MM.1S (cell line): ENCODE measurements at regions not wholly inside any gene's neighbourhood (a gene's known extent, or its start where the extent isn't known, plus 50 kb on each side); places are given as distances from the start of the nearest gene placed in this dataset.
A peak's percentile ranks its signal among the peaks of the same experiment; 100 is the strongest.

Source experiments
- DNase-seq: peaks from one replicate; pipeline ENCODE4 v3.0.0-alpha.2; 2015
- H2AFZ ChIP-seq: fragments of 300-600 bp; sonication (generic); 2 replicates; pipeline ENCODE4 v1.6.0; 2016; ENCODE audit warnings: antibody characterized with exemption, low read length
- H3F3A ChIP-seq: fragments of 300-600 bp; sonication (generic); 2 replicates; pipeline ENCODE4 v1.6.1; 2016; ENCODE audit warnings: mild to moderate bottlenecking, antibody characterized with exemption, low read length, moderate library complexity, mixed read lengths; ENCODE audit not compliant: insufficient read depth
- H3K27ac ChIP-seq: fragments of 300-600 bp; sonication (generic); 2 replicates; pipeline ENCODE4 v1.5.1; 2016; ENCODE audit warnings: mild to moderate bottlenecking, low read length
- H3K27me3 ChIP-seq: fragments of 300-600 bp; sonication (generic); replicated peaks from 2 replicates; pipeline ENCODE4 v1.6.0; 2016; ENCODE audit warnings: low read length; ENCODE audit not compliant: insufficient read depth
- H3K36me3 ChIP-seq: fragments of 300-600 bp; sonication (generic); replicated peaks from 2 replicates; pipeline ENCODE4 v1.6.1; 2016; ENCODE audit warnings: mild to moderate bottlenecking, low read length, mixed read lengths; ENCODE audit not compliant: insufficient read depth
- H3K4me1 ChIP-seq: fragments of 300-600 bp; sonication (generic); 2 replicates; pipeline ENCODE4 v1.6.1; 2016; ENCODE audit warnings: low read length, mixed read lengths
- H3K4me2 ChIP-seq: fragments of 300-600 bp; sonication (generic); 2 replicates; pipeline ENCODE4 v1.6.0; 2016; ENCODE audit warnings: low read depth, low read length
- H3K4me3 ChIP-seq: fragments of 300-600 bp; sonication (generic); 2 replicates; pipeline ENCODE4 v1.5.1; 2016; ENCODE audit warnings: low read length, mixed read lengths
- H3K79me2 ChIP-seq: fragments of 300-600 bp; sonication (generic); 2 replicates; pipeline ENCODE4 v1.6.1; 2016; ENCODE audit warnings: mixed run types, low read length, mixed read lengths
- H3K9ac ChIP-seq: fragments of 300-600 bp; sonication (generic); 2 replicates; pipeline ENCODE4 v1.6.1; 2016; ENCODE audit warnings: low read length, mixed read lengths
- H3K9me2 ChIP-seq: fragments of 300-600 bp; sonication (generic); replicated peaks from 2 replicates; pipeline ENCODE4 v1.6.1; 2016; ENCODE audit warnings: mild to moderate bottlenecking, low read length, mixed read lengths; ENCODE audit not compliant: insufficient read depth
- H3K9me3 ChIP-seq: fragments of 300-600 bp; sonication (generic); replicated peaks from 2 replicates; pipeline ENCODE4 v1.6.1; 2016; ENCODE audit warnings: mild to moderate bottlenecking, low read length, mixed read lengths; ENCODE audit not compliant: insufficient read depth
- H4K20me1 ChIP-seq: fragments of 300-600 bp; sonication (generic); 2 replicates; pipeline ENCODE4 v1.6.1; 2016; ENCODE audit warnings: mild to moderate bottlenecking, low read length, moderate library complexity, mixed read lengths; ENCODE audit not compliant: insufficient read depth
- EZH2 ChIP-seq: fragments of 300-600 bp; sonication (generic); optimal IDR thresholded peaks from 2 replicates; pipeline ENCODE3; 2017; ENCODE audit warnings: low read depth, mild to moderate bottlenecking, antibody characterized with exemption, low read length, mixed read lengths
- EZH2phosphoT487 ChIP-seq: fragments of 300-600 bp; sonication (generic); IDR thresholded peaks from 2 replicates; pipeline ENCODE4 v1.6.1; 2018; ENCODE audit warnings: antibody characterized with exemption, low read length
- TF ChIP-seq, protein P1 (sequence below): fragments of 300-600 bp; sonication (generic); IDR thresholded peaks from 2 replicates; pipeline ENCODE4 v1.5.1; 2016; ENCODE audit warnings: antibody characterized with exemption, low read length, mixed read lengths

DNA sequence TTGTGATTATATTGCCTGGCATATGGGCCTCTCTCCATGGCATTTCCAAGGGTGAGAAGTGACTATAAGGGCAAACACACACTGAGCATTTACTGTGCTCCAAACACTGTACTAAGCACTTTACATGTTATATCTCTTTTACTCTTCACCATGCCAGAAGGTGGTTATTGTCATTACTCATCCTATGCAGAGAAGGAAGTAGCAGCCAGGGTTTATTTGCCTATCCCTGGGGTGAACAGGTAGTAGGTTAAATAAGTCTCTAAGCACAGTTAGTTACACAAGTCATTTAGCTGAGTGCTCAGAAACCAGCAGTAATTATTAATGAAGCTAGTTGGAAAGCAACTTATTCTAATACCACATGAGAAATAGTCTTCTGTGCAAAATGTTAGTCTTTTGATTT is 109.9 kb upstream of the SYNPR start:
- no peaks in the 10 kb centered on the region for H3K79me2 ChIP-seq
- H3K27ac ChIP-seq: no peak overlapping the region
- H3F3A ChIP-seq: no peaks in the 10 kb centered on the region
- no peaks in the 10 kb centered on the region for H3K4me1 ChIP-seq
- H2AFZ ChIP-seq: no peak overlapping the region
- H4K20me1 ChIP-seq: no peaks in the 10 kb centered on the region
- TF ChIP-seq EZH2phosphoT487 (no peak), EZH2 (no peak)
- H3K36me3 ChIP-seq: no peaks in the 10 kb centered on the region
- no peak overlapping the region for H3K4me2 ChIP-seq
- H3K9me2 ChIP-seq: no peaks in the 10 kb centered on the region
- no peaks in the 10 kb centered on the region for H3K27me3 ChIP-seq
- H3K9ac ChIP-seq: no peak overlapping the region
- DNase-seq: no peak
- no peak overlapping the region for H3K4me3 ChIP-seq
- no peaks in the 10 kb centered on the region for H3K9me3 ChIP-seq

DNA sequence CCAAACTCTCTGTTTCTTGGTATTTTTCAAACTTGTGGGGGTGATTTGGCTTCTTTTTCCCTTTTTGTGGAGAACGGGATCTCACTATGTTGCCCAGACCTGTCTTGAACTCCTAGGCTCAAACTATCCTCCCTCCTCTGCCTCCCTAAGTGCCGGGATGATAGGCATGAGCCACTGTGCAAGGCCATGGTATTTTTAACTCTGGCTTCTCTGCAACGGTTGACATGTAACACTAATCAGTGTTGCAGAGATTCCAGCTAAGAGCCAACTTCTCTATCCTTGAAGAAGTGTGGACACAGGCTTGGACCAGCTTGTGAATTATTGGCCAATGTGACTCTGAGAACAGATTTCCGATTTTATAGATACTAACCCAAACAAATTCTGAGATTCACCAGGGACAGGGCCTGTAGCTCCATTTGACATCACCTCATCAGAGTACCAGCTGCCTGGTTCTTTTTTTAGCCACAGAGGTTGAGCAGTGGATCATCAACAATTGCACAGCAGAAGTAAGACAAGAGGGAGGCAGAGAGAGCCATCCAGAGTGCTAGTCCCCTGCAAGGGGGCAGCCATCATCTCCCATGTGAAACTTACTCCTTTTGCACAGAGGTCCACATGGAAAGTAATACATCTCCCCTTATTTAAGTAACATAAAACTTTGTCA is 98.1 kb upstream of the SYNPR start:
- Histone ChIP-seq H3K79me2 (no peaks in the 10 kb centered on the region), H3K27ac (no peak overlapping the region), H3K36me3 (no peaks in the 10 kb centered on the region), H3K9me3 (no peaks in the 10 kb centered on the region), H3K9me2 (no peaks in the 10 kb centered on the region), H3K4me1 (no peaks in the 10 kb centered on the region), H4K20me1 (no peaks in the 10 kb centered on the region), H3K4me3 (no peak overlapping the region), H3K27me3 (no peaks in the 10 kb centered on the region), H3K4me2 (no peak overlapping the region), H2AFZ (no peak overlapping the region), H3F3A (no peaks in the 10 kb centered on the region), H3K9ac (no peak overlapping the region)
- TF ChIP-seq EZH2phosphoT487 (no peak), EZH2 (no peak)
- TF ChIP-seq, protein P1, sequence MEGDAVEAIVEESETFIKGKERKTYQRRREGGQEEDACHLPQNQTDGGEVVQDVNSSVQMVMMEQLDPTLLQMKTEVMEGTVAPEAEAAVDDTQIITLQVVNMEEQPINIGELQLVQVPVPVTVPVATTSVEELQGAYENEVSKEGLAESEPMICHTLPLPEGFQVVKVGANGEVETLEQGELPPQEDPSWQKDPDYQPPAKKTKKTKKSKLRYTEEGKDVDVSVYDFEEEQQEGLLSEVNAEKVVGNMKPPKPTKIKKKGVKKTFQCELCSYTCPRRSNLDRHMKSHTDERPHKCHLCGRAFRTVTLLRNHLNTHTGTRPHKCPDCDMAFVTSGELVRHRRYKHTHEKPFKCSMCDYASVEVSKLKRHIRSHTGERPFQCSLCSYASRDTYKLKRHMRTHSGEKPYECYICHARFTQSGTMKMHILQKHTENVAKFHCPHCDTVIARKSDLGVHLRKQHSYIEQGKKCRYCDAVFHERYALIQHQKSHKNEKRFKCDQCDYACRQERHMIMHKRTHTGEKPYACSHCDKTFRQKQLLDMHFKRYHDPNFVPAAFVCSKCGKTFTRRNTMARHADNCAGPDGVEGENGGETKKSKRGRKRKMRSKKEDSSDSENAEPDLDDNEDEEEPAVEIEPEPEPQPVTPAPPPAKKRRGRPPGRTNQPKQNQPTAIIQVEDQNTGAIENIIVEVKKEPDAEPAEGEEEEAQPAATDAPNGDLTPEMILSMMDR: no peak
- no peak for DNase-seq

DNA sequence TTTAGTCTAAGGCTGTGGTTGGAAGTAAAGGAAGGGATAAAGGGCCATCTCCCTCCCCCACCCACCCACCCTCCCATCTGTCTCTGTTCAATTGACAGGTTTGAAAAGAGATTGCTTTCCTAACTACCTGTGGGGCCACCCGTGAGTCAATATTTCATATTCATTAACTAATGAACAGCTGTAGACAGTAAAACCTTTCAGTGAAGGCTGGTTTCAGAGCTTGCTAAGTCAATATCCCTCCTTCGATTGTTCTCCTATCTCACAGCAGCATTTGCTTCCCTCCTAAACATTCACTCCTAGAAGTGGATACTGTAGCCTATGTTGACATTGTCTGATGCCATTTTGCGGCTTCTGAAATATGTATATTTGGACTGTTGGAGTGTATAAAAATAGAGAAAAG is 85.9 kb upstream of the SYNPR start:
- Histone ChIP-seq H3K9ac (no peak overlapping the region), H3K79me2 (no peaks in the 10 kb centered on the region), H3K4me3 (no peak overlapping the region), H3K4me1 (no peaks in the 10 kb centered on the region), H3K9me3 (no peaks in the 10 kb centered on the region), H3K27ac (no peak overlapping the region), H3K36me3 (no peaks in the 10 kb centered on the region), H3K4me2 (no peak overlapping the region), H3K27me3 (no peaks in the 10 kb centered on the region), H2AFZ (no peak overlapping the region), H4K20me1 (no peaks in the 10 kb centered on the region), H3F3A (no peaks in the 10 kb centered on the region), H3K9me2 (no peaks in the 10 kb centered on the region)
- DNase-seq: no peak
- TF ChIP-seq EZH2: no peak
- TF ChIP-seq EZH2phosphoT487: no peak
- TF ChIP-seq, protein P1: no peak

DNA sequence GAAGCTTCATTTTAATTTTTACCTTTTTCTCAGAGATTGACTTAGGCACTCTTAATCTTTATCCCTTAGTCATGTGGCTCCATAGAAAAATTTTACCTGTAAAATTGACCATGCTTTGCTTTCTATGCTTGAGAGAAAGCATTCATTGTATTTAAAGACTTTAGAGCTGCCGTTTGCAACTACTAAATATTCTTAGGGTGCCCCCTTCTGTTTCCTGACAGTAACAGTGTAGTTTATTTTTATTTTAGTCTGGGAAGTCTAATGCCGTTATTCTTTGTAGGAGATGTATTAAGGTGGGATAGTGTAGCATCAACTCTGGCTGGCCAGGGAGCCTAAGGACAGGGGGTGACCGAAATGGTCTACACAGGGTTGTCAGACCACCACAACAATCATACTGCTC is 84.5 kb upstream of the SYNPR start:
- TF ChIP-seq, protein P1: peak; percentile 61
- TF ChIP-seq EZH2phosphoT487: no peak
- Histone ChIP-seq H3F3A (no peaks in the 10 kb centered on the region), H3K4me2 (no peak overlapping the region), H3K4me1 (no peaks in the 10 kb centered on the region), H4K20me1 (no peaks in the 10 kb centered on the region), H3K9ac (no peak overlapping the region), H3K9me3 (no peaks in the 10 kb centered on the region), H3K27ac (no peak overlapping the region), H3K4me3 (no peak overlapping the region), H3K36me3 (no peaks in the 10 kb centered on the region), H3K9me2 (no peaks in the 10 kb centered on the region), H3K27me3 (no peaks in the 10 kb centered on the region), H3K79me2 (no peaks in the 10 kb centered on the region), H2AFZ (no peak overlapping the region)
- DNase-seq: peak; percentile 48
